ENCODE measurements at regions not wholly inside any gene's neighbourhood (a gene's known extent, or its start where the extent isn't known, plus 50 kb on each side); places are given as distances from the start of the nearest gene placed in this dataset.

DNA sequence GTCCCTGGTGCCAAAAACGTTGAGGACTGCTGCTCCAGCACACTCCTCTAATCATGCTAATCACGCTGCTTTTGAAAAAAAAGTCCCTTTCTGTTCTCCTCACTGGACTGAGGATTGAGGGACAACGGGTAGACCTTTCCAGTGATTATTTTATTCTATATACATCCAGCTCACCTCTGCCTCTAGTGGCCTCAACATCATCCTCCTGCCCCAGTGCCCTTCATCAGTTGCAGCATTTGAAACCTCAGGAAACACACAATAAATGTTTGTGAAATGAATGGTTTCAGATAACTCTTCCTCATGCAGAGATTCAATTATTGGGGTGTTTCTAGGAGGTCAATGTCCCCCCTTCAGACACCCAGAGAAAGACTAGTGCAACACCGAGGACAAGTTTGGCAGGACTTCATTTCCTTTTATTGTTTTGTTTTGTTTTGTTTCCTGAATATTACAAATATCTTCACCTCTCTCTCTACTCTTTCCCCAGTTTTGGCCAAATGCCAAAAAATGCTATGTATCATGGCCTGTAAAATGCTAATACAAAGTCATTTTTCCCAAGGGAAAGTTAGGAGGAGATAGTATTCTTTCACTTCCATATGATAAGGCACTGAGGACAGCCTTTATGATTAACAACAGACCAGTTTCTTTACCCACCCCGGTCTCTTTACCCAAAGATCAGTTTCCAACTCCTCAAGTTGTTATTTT, 460.1 kb upstream of the SLIT2 start:
- TF ChIP-seq RAD21 (IDR thresholded peaks at IDR 0.05; ENCODE audit: low read length) (no peak), ELF1 (IDR thresholded peaks at IDR 0.05) (no peak), EP300 (IDR thresholded peaks at IDR 0.05; ENCODE audit: borderline replicate concordance in 1 of 2, low read depth in 1 of 2, low read length in 1 of 2) (no peak), CTCF (IDR thresholded peaks at IDR 0.05) (peak; percentile 36; the same call in 1 of the 2 replicates), SMC3 (IDR thresholded peaks at IDR 0.05; ENCODE audit: low read depth, low read length) (no peak), YY1 (IDR thresholded peaks at IDR 0.05; ENCODE audit: low read depth) (no peak), CHD2 (IDR thresholded peaks at IDR 0.05; ENCODE audit: low read length, partially characterized antibody) (no peak), TAF1 (IDR thresholded peaks at IDR 0.05; ENCODE audit: borderline replicate concordance, low read depth, low read length) (no peak), FOSL2 (IDR thresholded peaks at IDR 0.05; ENCODE audit: borderline replicate concordance, low read depth) (no peak)
- TF ChIP-seq, protein P1, sequence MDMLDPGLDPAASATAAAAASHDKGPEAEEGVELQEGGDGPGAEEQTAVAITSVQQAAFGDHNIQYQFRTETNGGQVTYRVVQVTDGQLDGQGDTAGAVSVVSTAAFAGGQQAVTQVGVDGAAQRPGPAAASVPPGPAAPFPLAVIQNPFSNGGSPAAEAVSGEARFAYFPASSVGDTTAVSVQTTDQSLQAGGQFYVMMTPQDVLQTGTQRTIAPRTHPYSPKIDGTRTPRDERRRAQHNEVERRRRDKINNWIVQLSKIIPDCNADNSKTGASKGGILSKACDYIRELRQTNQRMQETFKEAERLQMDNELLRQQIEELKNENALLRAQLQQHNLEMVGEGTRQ (IDR thresholded peaks at IDR 0.05; ENCODE audit: borderline replicate concordance, low read depth, low read length) = no peak

Measured in SK-N-SH (cell line).